ENCODE measurements at regions not wholly inside any gene's neighbourhood (a gene's known extent, or its start where the extent isn't known, plus 50 kb on each side); places are given as distances from the start of the nearest gene placed in this dataset.
A peak's percentile ranks its signal among the peaks of the same experiment; 100 is the strongest.

- no peaks in the 10 kb centered on the region for H3K36me3 ChIP-seq (ENCODE audit: control insufficient read depth, insufficient read depth, low read length)
- Mint-ChIP-seq H3K9me3 (peaks cover 6 to 9% of the 10 kb centered on the region in 2 donors), H3K4me3 (no peak overlapping the region), H3K27me3 (ENCODE audit: low read depth in 2 of 2) (no peaks in the 10 kb centered on the region), H3K27ac (no peak overlapping the region), H3K36me3 (no peaks in the 10 kb centered on the region), H3K4me1 (no peaks in the 10 kb centered on the region)
- TF ChIP-seq, protein P1, sequence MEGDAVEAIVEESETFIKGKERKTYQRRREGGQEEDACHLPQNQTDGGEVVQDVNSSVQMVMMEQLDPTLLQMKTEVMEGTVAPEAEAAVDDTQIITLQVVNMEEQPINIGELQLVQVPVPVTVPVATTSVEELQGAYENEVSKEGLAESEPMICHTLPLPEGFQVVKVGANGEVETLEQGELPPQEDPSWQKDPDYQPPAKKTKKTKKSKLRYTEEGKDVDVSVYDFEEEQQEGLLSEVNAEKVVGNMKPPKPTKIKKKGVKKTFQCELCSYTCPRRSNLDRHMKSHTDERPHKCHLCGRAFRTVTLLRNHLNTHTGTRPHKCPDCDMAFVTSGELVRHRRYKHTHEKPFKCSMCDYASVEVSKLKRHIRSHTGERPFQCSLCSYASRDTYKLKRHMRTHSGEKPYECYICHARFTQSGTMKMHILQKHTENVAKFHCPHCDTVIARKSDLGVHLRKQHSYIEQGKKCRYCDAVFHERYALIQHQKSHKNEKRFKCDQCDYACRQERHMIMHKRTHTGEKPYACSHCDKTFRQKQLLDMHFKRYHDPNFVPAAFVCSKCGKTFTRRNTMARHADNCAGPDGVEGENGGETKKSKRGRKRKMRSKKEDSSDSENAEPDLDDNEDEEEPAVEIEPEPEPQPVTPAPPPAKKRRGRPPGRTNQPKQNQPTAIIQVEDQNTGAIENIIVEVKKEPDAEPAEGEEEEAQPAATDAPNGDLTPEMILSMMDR (IDR thresholded peaks at IDR 0.05): no peak
- no peak for ATAC-seq
- H3K27me3 ChIP-seq (ENCODE audit: control insufficient read depth, insufficient read depth, low read length): no peaks in the 10 kb centered on the region
- no peak for DNase-seq
- no peak overlapping the region for H3K4me3 ChIP-seq (ENCODE audit: low read length)
- H3K9me3 ChIP-seq (ENCODE audit: control insufficient read depth, insufficient read depth, low read length): peaks cover 2% of the 10 kb centered on the region
- no CpG with 5 or more reads among the region's 1 CpG for WGBS (ENCODE audit: insufficient coverage)
- no peaks in the 10 kb centered on the region for H3K4me1 ChIP-seq (ENCODE audit: control insufficient read depth, insufficient read depth, low read length)
- H3K27ac ChIP-seq (ENCODE audit: low read length): no peak overlapping the region
- intact Hi-C loops (cut with micrococcal nuclease): no loop called here
These were observed 790.9 kb upstream of the ARGLU1 start for GRCh38 chr13:107358866-107359265.

- Histone ChIP-seq H3K36me3 (ENCODE audit: control insufficient read depth, insufficient read depth, low read length) (no peaks in the 10 kb centered on the region), H3K27me3 (ENCODE audit: control insufficient read depth, insufficient read depth, low read length) (no peaks in the 10 kb centered on the region), H3K4me1 (ENCODE audit: control insufficient read depth, insufficient read depth, low read length) (no peaks in the 10 kb centered on the region), H3K9me3 (ENCODE audit: control insufficient read depth, insufficient read depth, low read length) (peaks cover 2% of the 10 kb centered on the region), H3K4me3 (ENCODE audit: low read length) (no peak overlapping the region), H3K27ac (ENCODE audit: low read length) (no peak overlapping the region)
- Mint-ChIP-seq H3K27me3 (ENCODE audit: low read depth in 2 of 2) (no peaks in the 10 kb centered on the region), H3K9me3 (peaks cover 0 to 8% of the 10 kb centered on the region in 2 donors), H3K4me3 (no peak overlapping the region), H3K4me1 (no peaks in the 10 kb centered on the region), H3K27ac (no peak overlapping the region), H3K36me3 (no peaks in the 10 kb centered on the region)
- ATAC-seq (no peak), DNase-seq (no peak)
- WGBS (ENCODE audit: insufficient coverage): 82% methylated on average over 8 of the region's 8 CpGs
- TF ChIP-seq, protein P1 (IDR thresholded peaks at IDR 0.05): no peak
- intact Hi-C loops (cut with micrococcal nuclease): no loop called here
These were observed 783.4 kb upstream of the ARGLU1 start for GRCh38 chr13:107351305-107351704.

- no peak overlapping the region for H3K4me3 Mint-ChIP-seq
- H3K36me3 ChIP-seq (ENCODE audit: control insufficient read depth, insufficient read depth, low read length): no peaks in the 10 kb centered on the region
- intact Hi-C loops (cut with micrococcal nuclease): no loop called here
- ATAC-seq (peak in 1 of 3 donors; percentile 52), DNase-seq (no peak)
- no peak overlapping the region for H3K27ac ChIP-seq (ENCODE audit: low read length)
- H3K36me3 Mint-ChIP-seq: no peaks in the 10 kb centered on the region
- 88% methylated on average over 2 of the region's 2 CpGs for WGBS (ENCODE audit: insufficient coverage)
- no peak overlapping the region for H3K27ac Mint-ChIP-seq
- no peaks in the 10 kb centered on the region for H3K4me1 ChIP-seq (ENCODE audit: control insufficient read depth, insufficient read depth, low read length)
- H3K27me3 ChIP-seq (ENCODE audit: control insufficient read depth, insufficient read depth, low read length): no peaks in the 10 kb centered on the region
- H3K4me1 Mint-ChIP-seq: no peaks in the 10 kb centered on the region
- H3K4me3 ChIP-seq (ENCODE audit: low read length): no peak overlapping the region
- H3K9me3 ChIP-seq (ENCODE audit: control insufficient read depth, insufficient read depth, low read length): no peaks in the 10 kb centered on the region
- TF ChIP-seq, protein P1 (IDR thresholded peaks at IDR 0.05): no peak
- peaks cover 0 to 11% of the 10 kb centered on the region in 2 donors for H3K9me3 Mint-ChIP-seq
- no peaks in the 10 kb centered on the region for H3K27me3 Mint-ChIP-seq (ENCODE audit: low read depth in 2 of 2)
These were observed 781.0 kb upstream of the ARGLU1 start for GRCh38 chr13:107348925-107349324.

- no peak overlapping the region for H3K4me3 ChIP-seq (ENCODE audit: low read length)
- no peaks in the 10 kb centered on the region for H3K36me3 ChIP-seq (ENCODE audit: control insufficient read depth, insufficient read depth, low read length)
- no peak for DNase-seq
- H3K27ac ChIP-seq (ENCODE audit: low read length): no peak overlapping the region
- ATAC-seq: no peak
- Mint-ChIP-seq H3K27ac (no peak overlapping the region), H3K4me1 (no peaks in the 10 kb centered on the region), H3K36me3 (no peaks in the 10 kb centered on the region), H3K4me3 (no peak overlapping the region), H3K9me3 (peaks cover 0 to 11% of the 10 kb centered on the region in 2 donors), H3K27me3 (ENCODE audit: low read depth in 2 of 2) (no peaks in the 10 kb centered on the region)
- 65% methylated on average over 5 of the region's 6 CpGs for WGBS (ENCODE audit: insufficient coverage)
- H3K27me3 ChIP-seq (ENCODE audit: control insufficient read depth, insufficient read depth, low read length): no peaks in the 10 kb centered on the region
- no peaks in the 10 kb centered on the region for H3K9me3 ChIP-seq (ENCODE audit: control insufficient read depth, insufficient read depth, low read length)
- H3K4me1 ChIP-seq (ENCODE audit: control insufficient read depth, insufficient read depth, low read length): no peaks in the 10 kb centered on the region
- TF ChIP-seq, protein P1 (IDR thresholded peaks at IDR 0.05): no peak
- intact Hi-C loops (cut with micrococcal nuclease): no loop called here
These were observed 780.5 kb upstream of the ARGLU1 start for GRCh38 chr13:107348471-107348870.

Measured in natural killer cell (primary cell).